Stimulated activated CD4-positive, alpha-beta T cell treated with anti-CD3 and anti-CD28 coated beads, TNF-alpha, amount 100 ng/mL, for 24 hours (primary cell): ENCODE measurements at regions not wholly inside any gene's neighbourhood (a gene's known extent, or its start where the extent isn't known, plus 50 kb on each side); places are given as distances from the start of the nearest gene placed in this dataset.
"Not testable (repeated sequence)": the region's sequence is repeated elsewhere in the genome, so short reads cannot be mapped to it uniquely, and the experiment has no call there.

Experiments
- DNase-seq, 3 experiments: peaks; one replicate each; pipeline ENCODE4 v3.0.0-alpha.2; 2020; ENCODE audit warnings: low read depth in 3 of 3

- no peak for DNase-seq
Measured at GRCh38 chr14:71240171-71240570, 332.9 kb downstream of the PCNX1 start.

DNA sequence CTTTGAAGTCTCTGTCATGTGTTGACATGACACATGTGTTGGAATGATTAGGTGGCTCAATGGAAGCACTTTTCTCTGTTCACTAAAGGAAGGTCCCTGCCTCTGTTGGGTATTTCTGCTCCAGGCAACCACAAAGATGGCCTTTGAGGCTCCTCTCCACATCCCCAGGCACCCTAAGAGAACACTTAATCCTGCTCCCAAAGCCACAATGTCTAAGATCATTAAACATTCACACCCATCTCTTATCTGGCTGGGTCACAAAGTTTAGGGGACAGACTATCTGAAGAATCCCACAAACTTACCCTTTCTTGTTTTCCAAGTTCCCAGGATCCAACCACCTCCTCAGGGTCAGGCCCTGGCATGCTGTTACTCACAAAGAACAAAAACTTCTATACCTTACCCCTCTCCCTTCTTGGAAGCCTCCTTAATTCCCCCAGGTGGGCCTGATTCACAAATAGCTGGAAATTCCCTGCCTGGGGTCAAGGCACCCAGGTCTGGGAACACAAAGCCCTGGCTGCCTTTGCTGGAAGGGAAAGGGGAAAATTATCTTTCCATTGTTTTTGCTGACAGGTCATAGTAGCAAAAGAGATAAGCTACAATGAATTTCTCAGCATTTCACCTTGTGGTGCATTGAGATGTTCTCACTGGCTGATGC, 333.7 kb downstream of the PCNX1 start:
- no peak for DNase-seq

DNA sequence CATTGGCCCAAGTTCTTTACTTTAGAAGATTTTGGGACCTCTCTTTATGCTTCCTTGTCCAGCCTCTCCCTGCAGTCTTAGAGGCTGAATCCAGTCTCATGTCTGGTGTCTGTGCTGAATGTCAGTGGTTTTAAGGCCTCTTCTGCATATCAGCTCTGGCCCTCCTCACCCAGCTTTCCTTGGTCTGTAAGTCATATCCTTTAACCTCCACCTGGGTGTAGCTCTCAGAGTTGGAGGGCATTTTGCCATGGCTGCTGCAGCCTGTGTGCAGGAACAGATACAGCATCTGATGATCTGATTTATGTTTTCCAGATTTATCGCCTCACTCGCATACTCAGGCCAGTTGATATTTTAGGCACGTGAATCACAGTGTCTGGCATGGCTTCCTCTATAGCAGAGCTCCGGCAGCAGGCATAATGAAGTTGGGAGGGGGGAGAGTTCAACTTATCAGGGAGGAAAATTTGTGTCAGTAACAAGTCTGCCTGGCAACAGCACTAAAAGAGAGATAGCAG, 335.0 kb downstream of the PCNX1 start:
- no peak for DNase-seq

DNA sequence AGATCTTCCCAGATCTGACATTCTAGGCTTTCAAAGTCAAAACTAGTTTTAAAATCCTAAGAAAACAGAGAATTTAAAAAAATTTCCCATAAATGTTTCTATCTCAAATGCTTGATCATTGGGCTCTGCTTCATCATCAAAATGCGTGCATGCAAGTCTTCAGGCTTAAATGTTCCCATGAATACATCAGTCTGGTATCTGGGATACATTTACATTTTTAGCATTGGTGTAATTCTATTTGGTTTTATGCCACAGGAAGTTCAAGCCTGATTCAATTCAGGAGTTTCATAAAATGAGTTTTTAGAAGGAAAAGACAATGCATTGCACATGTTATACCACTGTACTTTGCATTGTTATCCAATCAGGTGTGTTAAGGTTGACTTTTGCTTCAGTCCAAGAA, 336.4 kb downstream of the PCNX1 start:
- DNase-seq, result no peak

GRCh38 chr14:71244341-71244740, 337.1 kb downstream of the PCNX1 start:
- no peak for DNase-seq

DNA sequence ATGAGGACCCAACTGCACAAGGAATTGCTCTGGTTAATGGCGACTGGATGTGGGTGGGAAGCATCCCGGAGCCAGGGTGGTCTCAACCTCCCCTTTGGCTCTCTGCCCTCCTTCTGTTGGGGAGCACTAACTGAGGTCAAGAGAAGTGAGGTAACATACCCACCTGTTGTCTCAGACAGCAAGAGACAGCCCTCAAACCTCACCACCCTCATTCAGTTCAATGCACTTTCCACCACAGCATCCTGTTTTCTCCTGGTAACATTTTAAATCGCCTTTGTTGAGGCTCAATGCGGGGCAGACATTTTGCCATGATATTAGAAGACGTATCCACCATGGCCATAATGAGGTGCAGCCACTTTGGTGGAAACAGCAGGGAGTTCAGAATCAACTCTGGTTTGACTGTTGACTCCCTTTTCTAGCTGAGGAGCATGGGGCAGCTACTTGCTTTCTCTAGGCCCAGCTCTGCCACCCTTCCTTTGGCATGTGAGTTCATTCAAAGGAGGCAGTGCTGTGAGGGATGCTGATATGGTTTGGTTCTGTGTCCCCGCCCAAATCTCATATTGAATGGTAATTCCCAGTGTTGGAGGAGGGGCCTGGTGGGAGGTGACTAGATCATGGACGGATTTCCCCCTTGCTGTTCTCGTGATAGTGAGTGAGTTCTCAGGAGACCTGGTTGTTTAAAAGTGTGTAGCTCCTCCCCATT, 338.6 kb downstream of the PCNX1 start:
- no peak for DNase-seq

DNA sequence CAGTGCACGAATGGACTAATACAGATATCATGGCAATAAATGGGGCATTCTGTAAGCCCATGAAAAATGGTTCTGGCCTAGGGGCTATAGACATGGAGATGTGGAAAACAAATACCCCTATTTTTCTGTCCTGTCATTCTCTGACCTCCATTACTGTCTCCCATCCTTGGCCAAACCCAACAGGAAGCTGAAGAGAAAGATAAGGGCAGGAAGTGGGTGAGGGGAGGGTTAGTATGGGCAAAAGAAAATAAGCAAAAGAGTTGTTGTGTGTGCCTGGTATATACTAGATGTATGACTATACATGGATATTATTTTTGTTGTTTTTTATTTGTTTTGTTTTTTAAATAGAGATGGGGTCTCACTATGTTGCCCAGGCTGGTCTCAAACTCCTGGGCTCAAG, 339.3 kb downstream of the PCNX1 start:
- no peak for DNase-seq

- DNase-seq, result no peak
Measured at GRCh38 chr14:71247106-71247505, 339.8 kb downstream of the PCNX1 start.

GRCh38 chr14:71248194-71248593, 340.9 kb downstream of the PCNX1 start:
- DNase-seq, result no peak

DNA sequence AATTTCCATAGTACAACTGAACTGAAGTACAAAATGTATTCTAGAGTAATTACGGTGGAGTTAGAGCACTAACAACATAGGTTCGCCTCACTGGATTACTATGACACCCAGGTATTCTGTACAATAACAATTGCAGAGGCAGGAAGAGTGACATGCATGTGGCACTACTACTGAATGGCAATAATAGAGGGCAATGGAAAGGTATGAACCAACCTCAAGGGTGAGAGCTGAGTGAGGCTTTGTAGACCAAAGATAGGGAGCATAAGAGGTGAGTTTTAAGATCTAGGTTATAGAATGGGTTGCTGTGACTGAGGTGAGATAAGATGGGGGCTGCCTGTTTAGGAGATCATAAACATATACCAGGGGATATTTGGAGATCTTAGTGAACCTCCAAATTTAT, 343.1 kb downstream of the PCNX1 start:
- no peak for DNase-seq

- no peak for DNase-seq
Measured at GRCh38 chr14:71250791-71251190, 343.5 kb downstream of the PCNX1 start.

- not testable (repeated sequence) for DNase-seq
Measured at GRCh38 chr14:71254091-71254719, 346.9 kb downstream of the PCNX1 start.

GRCh38 chr14:71261206-71261605, 353.9 kb downstream of the PCNX1 start:
- DNase-seq, result no peak

GRCh38 chr14:71262441-71262840, 355.2 kb downstream of the PCNX1 start:
- no peak for DNase-seq

- DNase-seq, result no peak
Measured at GRCh38 chr14:71264260-71264659, 357.0 kb downstream of the PCNX1 start.

GRCh38 chr14:71267007-71267513, 359.8 kb downstream of the PCNX1 start:
- no peak for DNase-seq

DNA sequence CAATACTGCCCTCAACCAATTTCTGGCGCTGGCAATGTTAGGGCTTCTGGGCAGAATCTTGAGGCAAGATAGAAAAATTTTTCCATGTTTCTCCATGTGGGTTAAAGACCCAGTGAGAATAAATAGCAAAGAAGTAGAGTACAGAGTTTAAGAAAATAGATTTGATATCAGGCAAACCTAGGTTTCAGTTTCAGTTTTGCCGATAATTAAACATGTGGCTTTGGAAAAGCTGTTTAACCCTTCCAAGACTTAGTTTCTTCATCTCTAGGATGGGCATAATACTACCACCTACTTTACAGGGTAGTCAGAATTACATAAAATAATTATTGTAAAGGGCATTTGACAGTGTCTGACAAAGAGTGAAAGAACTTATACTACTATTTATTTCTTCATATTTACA, 360.4 kb downstream of the PCNX1 start:
- no peak for DNase-seq

- no peak for DNase-seq
Measured at GRCh38 chr14:71270111-71270510, 362.9 kb downstream of the PCNX1 start.

- no peak for DNase-seq
Measured at GRCh38 chr14:71271166-71271945, 364.1 kb downstream of the PCNX1 start.

- DNase-seq, result no peak
Measured at GRCh38 chr14:71273366-71273765, 366.1 kb downstream of the PCNX1 start.

DNA sequence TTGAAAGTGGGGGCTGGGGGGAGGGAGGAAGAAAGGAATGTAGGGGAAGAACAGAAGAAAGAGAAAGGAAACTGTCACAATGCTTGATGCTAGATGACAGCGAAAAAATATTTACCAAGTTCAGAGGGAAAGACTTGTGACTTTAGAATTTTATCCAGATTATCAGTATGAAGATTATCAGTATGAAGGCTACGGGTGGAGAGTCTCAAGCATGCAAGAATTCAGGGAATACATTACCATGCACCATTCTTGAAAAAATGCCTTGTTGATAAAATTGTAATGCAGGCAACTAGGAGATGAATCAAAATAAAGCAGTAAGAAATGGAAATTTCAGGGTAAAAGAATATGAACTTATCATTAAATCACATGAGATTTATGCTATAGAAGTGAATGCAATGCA, 376.8 kb downstream of the PCNX1 start:
- DNase-seq, result no peak

- no peak for DNase-seq
Measured at GRCh38 chr14:71286126-71286525, 378.9 kb downstream of the PCNX1 start.
